Body of pancreas (tissue), 4 donors: ENCODE measurements at regions not wholly inside any gene's neighbourhood (a gene's known extent, or its start where the extent isn't known, plus 50 kb on each side); places are given as distances from the start of the nearest gene placed in this dataset.
"Not testable (repeated sequence)": the region's sequence is repeated elsewhere in the genome, so short reads cannot be mapped to it uniquely, and the experiment has no call there.

Experiments used
- CTCF ChIP-seq, 7 experiments: fragments of 450-650 bp in 4 of 7; fragments of 200-600 bp in 3 of 7; sonication (generic) in 3 of 7; IDR thresholded peaks; one replicate each; pipeline ENCODE4 v1.5.1; 2016 to 2019; ENCODE audit warnings: antibody characterized with exemption in 7 of 7
- POLR2A ChIP-seq, 3 donors: fragments of 450-650 bp; IDR thresholded peaks; one replicate each; pipeline ENCODE4 v1.6.1; 2016; ENCODE audit warnings: antibody characterized with exemption in 3 of 3, mild to moderate bottlenecking in 2 of 3

GRCh38 chr12:9418669-9419041, 189.1 kb downstream of the KLRB1 start:
- TF ChIP-seq CTCF, POLR2A (IDR thresholded peaks at IDR 0.05): not testable (repeated sequence)
